Stimulated activated CD4-positive, alpha-beta T cell treated with anti-CD3 and anti-CD28 coated beads, TNF-alpha, amount 100 ng/mL, for 48 hours (primary cell): ENCODE measurements at regions not wholly inside any gene's neighbourhood (a gene's known extent, or its start where the extent isn't known, plus 50 kb on each side); places are given as distances from the start of the nearest gene placed in this dataset.

Source experiments
- DNase-seq, 3 donors: peaks; one replicate each; pipeline ENCODE4 v3.0.0-alpha.2; 2020; ENCODE audit warnings: low read depth in 3 of 3

DNA sequence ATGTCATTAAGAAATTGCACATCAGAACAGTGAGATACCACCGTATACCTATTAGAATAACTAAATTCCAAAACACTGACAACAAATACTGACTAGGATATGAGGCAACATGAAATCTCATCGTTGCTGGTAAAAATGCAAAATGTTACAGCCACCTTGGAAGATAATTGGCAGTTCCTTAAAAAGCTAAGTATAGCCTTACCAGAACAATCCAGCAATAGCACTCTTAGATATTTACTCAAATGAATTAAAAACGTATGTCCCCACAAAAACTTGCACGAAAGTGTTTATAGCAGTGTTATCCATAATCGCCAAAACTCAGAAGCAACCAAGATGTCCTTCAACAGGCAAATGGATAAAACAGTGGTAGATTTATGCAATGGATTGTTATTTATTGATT, 241.7 kb downstream of the EPHA4 start:
- DNase-seq: no peak

DNA sequence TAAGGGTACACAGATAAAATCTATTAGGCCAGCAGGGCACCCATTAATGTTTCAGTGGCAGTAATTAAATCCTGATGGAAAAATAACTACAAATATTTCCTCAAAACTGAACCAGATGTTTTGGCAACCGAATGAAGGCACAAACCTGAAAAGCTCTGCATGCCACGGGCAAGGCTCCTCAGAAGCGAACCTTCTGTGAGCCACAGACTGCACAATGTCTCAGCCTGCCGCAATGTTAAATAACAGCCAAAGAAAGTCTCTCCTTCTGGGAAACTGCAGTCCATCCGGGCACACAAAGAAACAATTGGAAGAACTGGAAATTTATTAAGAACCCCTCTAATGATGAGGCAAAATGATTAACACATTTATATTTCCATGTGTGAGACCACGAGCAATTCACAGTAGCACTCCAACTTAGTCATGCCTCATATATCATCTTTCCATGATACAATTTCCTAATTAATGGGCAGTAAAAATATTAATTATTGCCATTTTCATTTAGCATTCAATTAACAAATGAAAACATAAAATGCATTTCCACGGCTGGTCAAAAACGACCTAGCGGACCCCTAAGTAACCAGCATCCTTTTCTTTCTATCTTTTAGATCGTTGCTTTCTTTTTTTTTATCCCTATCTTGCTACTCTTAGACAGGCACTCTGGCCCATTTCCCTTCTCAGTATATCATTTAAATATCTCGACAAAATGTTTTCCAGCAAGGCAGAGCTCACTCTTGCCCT, 237.5 kb downstream of the EPHA4 start:
- DNase-seq: no peak

DNA sequence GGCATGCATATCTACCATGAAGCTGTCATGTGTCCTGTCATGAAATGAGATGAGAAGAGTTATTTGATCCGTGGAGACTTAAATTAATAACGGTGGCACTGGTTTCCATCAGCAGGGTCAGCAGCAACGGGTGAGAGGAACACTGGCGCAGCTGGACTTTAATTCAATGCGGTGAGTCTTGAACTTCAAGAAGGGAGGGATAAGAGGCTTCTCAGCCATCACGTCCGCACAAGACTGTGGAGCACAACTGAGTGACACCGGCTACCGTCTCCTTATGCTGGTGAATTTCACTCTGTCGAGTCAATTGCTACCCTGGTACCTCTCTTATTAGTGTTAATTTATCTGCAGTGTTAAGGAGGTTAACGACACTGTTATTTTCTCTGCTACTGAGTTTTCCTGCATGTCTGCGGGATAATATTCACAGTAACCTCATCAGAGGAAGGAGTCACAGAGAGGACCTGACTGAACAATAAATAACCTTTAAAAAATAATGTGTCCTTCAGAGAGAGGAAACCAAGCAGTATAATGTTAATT, 236.8 kb downstream of the EPHA4 start:
- DNase-seq: no peak

DNA sequence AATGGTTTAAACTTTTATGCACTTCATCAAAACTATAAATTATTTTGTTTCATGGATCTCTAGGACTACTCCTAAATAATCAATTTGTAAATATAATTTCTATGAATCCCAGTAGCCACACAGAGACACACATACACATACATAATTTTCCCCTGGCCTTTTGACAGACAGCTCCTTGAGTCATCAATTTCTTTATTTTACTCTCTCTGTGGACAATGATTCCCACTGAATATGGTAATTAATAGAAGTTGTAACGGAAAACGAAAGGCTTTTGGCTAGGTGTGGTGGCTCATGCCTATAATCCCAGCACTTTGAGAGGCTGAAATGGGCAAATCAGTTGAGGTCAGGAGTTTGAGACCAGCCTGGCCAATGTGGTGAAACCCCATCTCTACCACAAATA, 235.1 kb downstream of the EPHA4 start:
- DNase-seq: no peak

DNA sequence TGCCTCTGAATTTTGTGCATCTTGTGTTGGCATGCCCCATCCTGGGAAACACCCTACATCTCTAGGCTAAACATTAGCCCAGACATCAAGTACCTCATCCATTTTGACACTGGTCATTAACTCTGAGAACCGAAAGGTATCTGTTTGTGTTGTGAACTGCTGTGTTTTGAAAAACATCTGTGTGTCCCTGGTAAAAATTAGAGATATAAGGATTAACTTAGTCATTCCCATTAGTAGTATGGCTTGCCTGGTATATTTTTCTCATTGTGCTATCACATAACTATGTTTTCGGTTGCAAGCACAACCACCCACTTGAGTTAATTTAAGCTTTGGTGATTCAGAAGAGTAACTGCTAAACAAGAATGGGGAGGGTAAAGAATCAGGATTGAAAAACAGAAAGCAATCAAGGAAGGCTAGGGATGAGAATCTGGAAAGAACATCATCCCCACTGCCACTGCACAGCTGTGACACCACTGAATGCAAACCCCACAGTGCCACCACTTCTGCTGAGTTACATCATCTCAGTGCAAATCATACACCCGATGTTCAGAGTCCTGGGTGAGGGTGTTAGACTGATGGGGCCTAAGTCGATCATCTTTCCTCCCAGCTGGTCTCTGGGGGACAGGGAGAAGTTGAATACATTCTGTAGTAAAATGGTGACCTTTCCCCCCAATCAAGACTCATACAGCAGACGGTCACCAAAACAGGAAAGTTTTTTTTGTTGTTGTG, 234.0 kb downstream of the EPHA4 start:
- DNase-seq: no peak

DNA sequence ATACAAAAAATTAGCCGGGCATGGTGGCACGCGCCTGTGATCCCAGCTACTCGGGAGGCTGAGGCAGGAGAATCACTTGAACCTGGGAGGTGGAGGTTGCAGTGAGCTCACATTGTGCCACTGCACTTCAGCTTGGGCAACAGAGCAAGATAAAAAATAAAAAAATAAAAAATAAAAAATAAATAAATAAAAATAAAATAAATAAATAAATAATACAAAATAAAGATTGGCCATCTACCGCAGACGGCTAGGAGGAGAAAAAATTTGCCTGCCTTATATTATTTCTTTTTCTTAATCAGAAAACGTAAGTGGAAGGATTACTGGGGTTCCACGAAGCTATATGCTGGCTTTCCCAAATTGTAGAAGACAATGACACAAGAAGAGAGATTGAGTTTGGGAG, 229.7 kb downstream of the EPHA4 start:
- DNase-seq: no peak

DNA sequence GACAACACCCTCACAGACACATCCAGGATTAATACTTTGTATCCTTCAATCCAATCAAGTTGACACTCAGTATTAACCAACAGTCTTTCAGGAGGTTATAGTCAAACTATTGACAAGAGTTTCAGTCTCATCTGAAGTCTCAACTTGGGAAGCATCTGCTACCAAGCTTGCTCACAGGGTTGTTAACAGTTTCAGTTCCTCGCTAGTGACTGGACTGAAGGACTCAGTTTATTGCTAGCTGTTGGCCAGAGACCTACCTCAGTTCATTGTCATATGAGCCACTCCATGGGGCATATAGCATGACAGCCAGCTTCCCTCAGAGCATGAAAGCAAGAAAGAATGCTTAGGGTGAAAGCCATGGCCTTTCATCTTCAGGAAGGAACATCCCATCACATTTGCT, 228.6 kb downstream of the EPHA4 start:
- no peak for DNase-seq

DNA sequence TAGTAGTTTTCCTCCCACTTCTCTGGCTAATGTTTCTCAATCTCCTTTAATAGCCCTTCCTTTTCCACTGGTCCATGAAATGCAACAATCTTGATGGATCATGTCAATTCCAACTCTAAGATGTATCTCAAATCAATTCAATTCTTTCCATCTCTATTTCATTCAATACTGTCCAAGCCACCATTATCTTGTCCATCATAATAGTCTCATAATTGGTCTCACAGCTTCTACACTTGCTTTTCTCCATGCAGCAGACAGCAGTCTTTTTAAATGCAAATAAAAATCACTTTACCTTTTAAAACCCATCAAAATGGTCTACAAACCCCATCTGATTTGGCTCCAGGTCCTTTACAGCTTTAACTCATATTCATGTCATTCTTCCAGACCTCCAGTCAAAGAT, 226.6 kb downstream of the EPHA4 start:
- no peak for DNase-seq

DNA sequence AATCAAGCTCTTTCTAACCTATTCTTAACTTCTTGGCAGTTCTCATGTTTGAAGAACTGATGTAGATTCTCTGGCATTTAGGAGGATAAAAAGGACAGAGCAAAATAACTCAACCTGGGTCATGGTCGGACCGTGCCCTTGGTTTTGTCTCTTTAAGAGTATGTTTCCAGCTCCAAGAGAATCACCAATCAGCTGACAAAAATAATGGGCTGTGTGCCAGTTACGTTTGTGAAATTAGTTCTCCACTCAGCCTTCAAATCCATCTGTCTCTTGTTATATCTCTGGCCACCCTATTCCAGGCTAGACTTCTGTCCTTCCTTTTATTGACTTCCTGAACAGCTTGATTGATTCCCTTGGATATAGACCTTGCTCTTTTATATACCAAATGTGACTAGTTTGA, 225.7 kb downstream of the EPHA4 start:
- DNase-seq: no peak

DNA sequence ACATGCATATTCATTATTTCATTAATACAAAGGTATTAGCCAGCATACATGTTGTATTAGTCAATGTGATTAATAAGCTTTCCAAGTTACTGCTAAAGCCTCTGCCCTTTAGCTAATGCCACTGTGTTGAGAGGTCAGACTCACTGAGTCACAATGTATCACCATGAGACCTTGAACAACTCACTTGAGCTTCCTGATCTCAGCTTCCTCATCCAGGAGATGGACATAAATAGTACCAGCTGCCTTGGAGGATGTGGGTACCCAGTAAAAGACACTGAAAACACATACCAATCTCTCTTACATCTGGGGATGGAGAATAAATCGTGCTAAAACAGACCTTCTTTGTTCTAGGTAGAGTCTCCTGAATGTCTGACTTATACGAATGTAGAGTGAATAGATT, 224.6 kb downstream of the EPHA4 start:
- DNase-seq: no peak

DNA sequence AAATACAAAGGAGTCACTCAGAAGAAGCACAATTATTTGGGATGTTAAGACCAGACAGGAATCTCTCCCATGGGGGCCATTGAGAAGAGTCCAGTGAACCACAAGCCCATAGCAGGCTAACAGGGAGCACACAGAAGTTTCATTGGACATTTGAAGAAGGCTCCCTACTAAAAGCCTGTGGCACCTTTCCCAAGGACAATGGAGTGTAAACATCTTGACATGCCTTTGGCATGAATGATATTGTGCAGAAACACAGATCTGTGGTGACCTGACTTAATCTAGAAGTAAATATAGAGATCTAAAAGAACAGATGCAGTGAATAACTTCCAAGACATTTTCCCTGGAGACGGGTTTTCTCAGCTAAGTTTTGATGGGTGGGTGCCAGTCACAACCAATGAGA, 221.5 kb downstream of the EPHA4 start:
- DNase-seq: no peak

DNA sequence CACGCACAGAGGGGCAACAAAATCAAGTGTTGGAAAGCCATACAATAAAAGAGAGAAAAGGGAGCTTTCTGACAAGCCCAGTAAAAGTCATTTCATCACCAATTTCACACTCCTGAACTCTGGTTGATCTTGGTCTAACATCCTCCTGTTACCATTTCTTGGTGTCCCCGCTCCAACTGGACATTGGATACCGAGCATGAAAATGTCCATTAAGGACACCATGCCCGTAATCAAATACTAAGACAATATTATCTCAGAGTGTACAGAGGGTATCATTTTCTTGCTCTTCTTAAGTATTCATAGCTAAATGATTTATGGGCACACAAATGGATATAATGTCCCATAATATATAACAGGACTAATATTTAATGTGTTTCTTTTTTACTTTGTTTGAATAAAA, 218.9 kb downstream of the EPHA4 start:
- no peak for DNase-seq

DNA sequence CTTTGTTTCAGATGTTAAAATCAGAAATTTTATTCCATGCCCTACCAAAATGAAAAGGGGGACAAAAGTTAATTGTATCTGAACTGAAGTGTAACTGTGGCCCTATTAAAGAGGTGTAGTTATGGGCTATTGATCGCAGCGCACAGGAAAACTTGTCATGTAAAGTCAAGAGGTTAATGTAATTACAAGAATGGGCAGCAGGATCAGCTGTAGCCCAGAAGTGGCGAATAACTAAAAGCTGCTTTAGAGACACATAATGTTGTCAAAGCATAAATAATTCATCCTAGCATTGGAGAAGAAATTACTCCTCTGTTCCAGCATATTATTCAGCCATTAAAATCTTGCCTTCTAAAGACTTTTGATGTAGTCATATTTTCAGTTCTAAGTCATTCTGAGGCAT, 211.8 kb downstream of the EPHA4 start:
- no peak for DNase-seq

DNA sequence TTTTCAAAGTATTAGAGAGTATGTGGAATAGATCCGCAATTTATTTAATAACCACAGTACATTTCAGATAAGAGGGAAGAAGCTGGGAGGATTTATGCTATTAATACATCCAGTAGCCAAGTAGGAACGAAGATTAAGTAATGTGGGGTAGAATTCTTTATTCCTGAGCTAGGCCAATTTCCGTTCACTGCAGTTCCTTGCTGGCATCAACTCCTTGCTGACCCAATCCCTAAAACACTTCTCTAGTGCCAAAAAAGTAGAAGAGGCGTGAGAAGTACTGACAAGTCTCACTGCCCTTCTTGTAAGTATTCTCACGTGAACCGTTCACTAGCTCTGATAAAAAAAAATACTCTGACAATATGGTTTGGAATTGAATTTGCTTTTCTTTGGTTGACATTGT, 211.4 kb downstream of the EPHA4 start:
- DNase-seq: no peak

DNA sequence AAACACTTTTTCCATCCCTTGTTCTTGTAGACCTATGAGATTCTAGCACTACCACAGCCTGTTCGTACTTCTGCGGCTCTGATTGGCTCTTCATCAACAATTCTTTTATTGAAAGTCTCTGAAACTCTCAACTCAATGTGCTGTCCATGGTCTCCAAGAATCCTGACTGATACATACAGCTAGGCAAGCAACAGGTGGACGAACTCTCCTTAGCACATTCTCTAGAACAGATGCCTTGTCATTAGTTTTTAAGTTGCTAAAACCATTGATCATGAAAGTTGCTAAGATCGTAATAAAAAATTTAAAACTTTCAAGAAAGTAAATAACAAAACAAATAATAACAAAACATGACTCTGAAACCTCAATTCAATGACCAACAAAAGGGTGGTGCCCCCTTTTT, 210.5 kb downstream of the EPHA4 start:
- no peak for DNase-seq

DNA sequence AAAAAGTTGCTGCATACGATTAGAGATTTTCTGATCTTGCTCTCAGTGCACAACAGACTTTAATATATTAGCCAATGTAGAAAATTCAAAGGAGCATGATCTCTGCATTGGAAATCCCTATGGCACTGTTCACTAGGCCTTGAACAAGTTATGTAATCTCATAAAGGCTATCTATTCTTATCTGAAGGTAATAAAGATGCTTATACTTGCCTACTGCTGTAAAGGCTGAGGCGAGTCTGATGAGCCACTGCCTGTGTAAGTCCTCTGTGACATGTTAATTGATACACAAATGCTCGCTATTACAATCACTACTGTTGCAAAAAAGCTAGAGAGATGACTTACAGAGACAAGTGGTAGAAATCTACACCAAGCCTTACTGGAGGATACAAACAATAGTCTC, 207.4 kb downstream of the EPHA4 start:
- no peak for DNase-seq
